Esophagus squamous epithelium (tissue), 4 donors: ENCODE measurements at regions not wholly inside any gene's neighbourhood (a gene's known extent, or its start where the extent isn't known, plus 50 kb on each side); places are given as distances from the start of the nearest gene placed in this dataset.

Experiments used
- POLR2A ChIP-seq, 4 donors: fragments of 450-650 bp; IDR thresholded peaks; one replicate each; pipeline ENCODE4 v1.6.1; 2017; ENCODE audit warnings: antibody characterized with exemption in 4 of 4, mild to moderate bottlenecking in 4 of 4, moderate library complexity in 3 of 4
- TF ChIP-seq, protein P1 (sequence below), 6 experiments: fragments of 450-650 bp in 4 of 6; fragments of 200-600 bp in 2 of 6; sonication (generic) in 2 of 6; IDR thresholded peaks; one replicate each; pipeline ENCODE4 v1.5.1; 2016 to 2019; ENCODE audit warnings: antibody characterized with exemption in 6 of 6, mild to moderate bottlenecking in 4 of 6, moderate library complexity in 4 of 6

DNA sequence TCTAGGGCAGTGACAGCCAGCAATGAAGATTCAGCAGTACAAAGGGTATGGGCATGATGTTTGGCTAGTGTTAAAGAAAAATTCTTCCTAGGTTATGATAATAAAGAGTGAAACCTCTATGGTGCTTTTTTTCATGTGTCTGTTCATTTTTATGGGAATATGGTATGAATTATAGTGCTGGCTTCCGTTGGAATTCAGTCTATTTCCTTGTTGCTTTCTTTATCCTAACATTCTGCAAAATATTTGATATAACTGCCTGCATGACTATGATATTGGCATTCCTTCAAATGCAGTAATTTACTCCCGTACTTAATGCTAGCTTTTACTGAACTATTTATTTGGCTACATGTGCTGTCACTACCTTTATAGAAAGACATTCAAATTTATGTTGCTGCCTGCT is 57.6 kb upstream of the ATP11B start:
- TF ChIP-seq, protein P1, sequence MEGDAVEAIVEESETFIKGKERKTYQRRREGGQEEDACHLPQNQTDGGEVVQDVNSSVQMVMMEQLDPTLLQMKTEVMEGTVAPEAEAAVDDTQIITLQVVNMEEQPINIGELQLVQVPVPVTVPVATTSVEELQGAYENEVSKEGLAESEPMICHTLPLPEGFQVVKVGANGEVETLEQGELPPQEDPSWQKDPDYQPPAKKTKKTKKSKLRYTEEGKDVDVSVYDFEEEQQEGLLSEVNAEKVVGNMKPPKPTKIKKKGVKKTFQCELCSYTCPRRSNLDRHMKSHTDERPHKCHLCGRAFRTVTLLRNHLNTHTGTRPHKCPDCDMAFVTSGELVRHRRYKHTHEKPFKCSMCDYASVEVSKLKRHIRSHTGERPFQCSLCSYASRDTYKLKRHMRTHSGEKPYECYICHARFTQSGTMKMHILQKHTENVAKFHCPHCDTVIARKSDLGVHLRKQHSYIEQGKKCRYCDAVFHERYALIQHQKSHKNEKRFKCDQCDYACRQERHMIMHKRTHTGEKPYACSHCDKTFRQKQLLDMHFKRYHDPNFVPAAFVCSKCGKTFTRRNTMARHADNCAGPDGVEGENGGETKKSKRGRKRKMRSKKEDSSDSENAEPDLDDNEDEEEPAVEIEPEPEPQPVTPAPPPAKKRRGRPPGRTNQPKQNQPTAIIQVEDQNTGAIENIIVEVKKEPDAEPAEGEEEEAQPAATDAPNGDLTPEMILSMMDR (IDR thresholded peaks at IDR 0.05): no peak
- no peak for TF ChIP-seq POLR2A (IDR thresholded peaks at IDR 0.05)
